ENCODE measurements at regions not wholly inside any gene's neighbourhood (a gene's known extent, or its start where the extent isn't known, plus 50 kb on each side); places are given as distances from the start of the nearest gene placed in this dataset.
"Not testable (repeated sequence)": the region's sequence is repeated elsewhere in the genome, so short reads cannot be mapped to it uniquely, and the experiment has no call there.

GRCh38 chr6:48706310-48706709, 595.3 kb upstream of the PTCHD4 start:
- no peak for DNase-seq

GRCh38 chr6:48701572-48701971, 590.6 kb upstream of the PTCHD4 start:
- no peak for DNase-seq

GRCh38 chr6:48695872-48696271, 584.9 kb upstream of the PTCHD4 start:
- no peak for DNase-seq

GRCh38 chr6:48691420-48691819, 580.4 kb upstream of the PTCHD4 start:
- DNase-seq = no peak

GRCh38 chr6:48689498-48689897, 578.5 kb upstream of the PTCHD4 start:
- no peak for DNase-seq

GRCh38 chr6:48678390-48678789, 567.4 kb upstream of the PTCHD4 start:
- DNase-seq = no peak

GRCh38 chr6:48671505-48671904, 560.5 kb upstream of the PTCHD4 start:
- DNase-seq = no peak

GRCh38 chr6:48670546-48670945, 559.5 kb upstream of the PTCHD4 start:
- DNase-seq = no peak

- DNase-seq = no peak
These were observed 556.8 kb upstream of the PTCHD4 start for GRCh38 chr6:48667797-48668196.

GRCh38 chr6:48664826-48665225, 553.8 kb upstream of the PTCHD4 start:
- peak; percentile 31 for DNase-seq

- DNase-seq = peak; percentile 47
These were observed 547.9 kb upstream of the PTCHD4 start for GRCh38 chr6:48658915-48659314.

GRCh38 chr6:48641544-48641943, 530.5 kb upstream of the PTCHD4 start:
- DNase-seq = no peak

GRCh38 chr6:48638796-48639195, 527.8 kb upstream of the PTCHD4 start:
- not testable (repeated sequence) for DNase-seq

GRCh38 chr6:48630511-48630910, 519.5 kb upstream of the PTCHD4 start:
- DNase-seq = no peak

GRCh38 chr6:48628316-48628715, 517.3 kb upstream of the PTCHD4 start:
- DNase-seq = no peak

GRCh38 chr6:48626421-48626820, 515.4 kb upstream of the PTCHD4 start:
- DNase-seq = no peak

- DNase-seq = no peak
These were observed 513.6 kb upstream of the PTCHD4 start for GRCh38 chr6:48624631-48625030.

GRCh38 chr6:48619771-48620170, 508.8 kb upstream of the PTCHD4 start:
- DNase-seq = no peak

GRCh38 chr6:48615041-48615440, 504.0 kb upstream of the PTCHD4 start:
- no peak for DNase-seq

- DNase-seq = no peak
These were observed 503.3 kb upstream of the PTCHD4 start for GRCh38 chr6:48614326-48614725.

GRCh38 chr6:48613231-48613949, 502.4 kb upstream of the PTCHD4 start:
- no peak for DNase-seq

GRCh38 chr6:48611332-48611731, 500.3 kb upstream of the PTCHD4 start:
- no peak for DNase-seq

- no peak for DNase-seq
These were observed 499.8 kb upstream of the PTCHD4 start for GRCh38 chr6:48610846-48611245.

GRCh38 chr6:48606618-48607017, 495.6 kb upstream of the PTCHD4 start:
- DNase-seq = no peak

- no peak for DNase-seq
These were observed 487.0 kb upstream of the PTCHD4 start for GRCh38 chr6:48597951-48598350.

Measured in COR-L47 (cell line).